ENCODE measurements at regions not wholly inside any gene's neighbourhood (a gene's known extent, or its start where the extent isn't known, plus 50 kb on each side); places are given as distances from the start of the nearest gene placed in this dataset.

DNA sequence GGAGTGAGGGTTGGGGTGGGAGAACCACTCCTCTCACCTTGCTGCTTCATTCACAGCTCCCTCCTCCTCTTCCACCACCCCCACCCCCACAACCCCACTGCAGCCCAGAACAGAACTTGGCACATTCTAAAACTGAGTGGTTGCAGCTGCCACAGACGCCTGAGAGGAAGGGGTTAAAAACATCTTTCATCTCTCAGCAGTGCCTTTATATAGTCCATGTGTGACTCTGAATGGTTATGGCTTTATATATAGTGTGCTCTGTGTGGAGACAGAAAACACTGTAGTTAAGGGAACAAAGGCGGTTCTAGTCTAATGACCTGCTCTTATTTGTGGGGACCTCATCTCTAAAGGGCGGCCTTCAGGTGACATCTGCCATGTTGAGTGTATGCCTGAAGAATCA lies 144.8 kb downstream of the BCOR start:
- Histone ChIP-seq H3K9me3 (ENCODE audit: control insufficient read depth, low read depth, low read length) (no peaks in the 10 kb centered on the region), H3K36me3 (ENCODE audit: control insufficient read depth, insufficient read depth, low read length) (no peaks in the 10 kb centered on the region), H3K27ac (ENCODE audit: low read length) (no peak overlapping the region), H3K4me1 (ENCODE audit: control insufficient read depth, insufficient read depth, low read length) (peaks cover 9% of the 10 kb centered on the region), H3K4me3 (ENCODE audit: low read length) (no peak overlapping the region), H3K27me3 (ENCODE audit: control insufficient read depth, insufficient read depth, low read length) (no peaks in the 10 kb centered on the region)
- no CpG with 5 or more reads among the region's 3 CpGs for WGBS (ENCODE audit: insufficient coverage, low lambda C conversion rate)
- no peak for DNase-seq

DNA sequence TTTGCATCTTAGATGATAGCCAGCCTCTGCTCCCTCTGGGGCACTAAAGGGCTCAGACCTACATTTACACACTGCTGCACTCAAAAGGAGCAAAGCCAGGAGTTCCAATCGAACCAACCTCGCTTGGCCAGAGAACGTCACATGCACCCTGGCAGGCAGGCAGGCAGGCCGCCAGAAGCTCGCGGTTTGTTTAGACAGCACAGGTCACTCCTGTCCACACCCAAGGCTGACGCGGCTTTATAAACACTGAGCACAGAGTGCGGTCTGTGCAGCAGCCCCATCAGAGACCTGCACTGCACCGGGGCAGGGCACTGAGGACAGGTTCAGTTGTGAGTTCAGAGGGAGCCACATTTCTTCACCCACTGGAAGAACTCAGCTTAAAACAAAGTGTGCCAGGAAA lies 143.9 kb downstream of the BCOR start:
- Histone ChIP-seq H3K4me3 (ENCODE audit: low read length) (no peak overlapping the region), H3K27me3 (ENCODE audit: control insufficient read depth, insufficient read depth, low read length) (no peaks in the 10 kb centered on the region), H3K36me3 (ENCODE audit: control insufficient read depth, insufficient read depth, low read length) (no peaks in the 10 kb centered on the region), H3K27ac (ENCODE audit: low read length) (no peak overlapping the region), H3K9me3 (ENCODE audit: control insufficient read depth, low read depth, low read length) (no peaks in the 10 kb centered on the region), H3K4me1 (ENCODE audit: control insufficient read depth, insufficient read depth, low read length) (peaks cover 11% of the 10 kb centered on the region)
- DNase-seq = peak; percentile 54 to 73
- no CpG with 5 or more reads among the region's 10 CpGs for WGBS (ENCODE audit: insufficient coverage, low lambda C conversion rate)

- no peak for DNase-seq
- Histone ChIP-seq H3K4me3 (ENCODE audit: low read length) (no peak overlapping the region), H3K9me3 (ENCODE audit: control insufficient read depth, low read depth, low read length) (no peaks in the 10 kb centered on the region), H3K27ac (ENCODE audit: low read length) (no peak overlapping the region), H3K4me1 (ENCODE audit: control insufficient read depth, insufficient read depth, low read length) (peaks cover 11% of the 10 kb centered on the region), H3K36me3 (ENCODE audit: control insufficient read depth, insufficient read depth, low read length) (no peaks in the 10 kb centered on the region), H3K27me3 (ENCODE audit: control insufficient read depth, insufficient read depth, low read length) (no peaks in the 10 kb centered on the region)
- WGBS (ENCODE audit: insufficient coverage, low lambda C conversion rate) = no CpG with 5 or more reads among the region's 9 CpGs
Measured at GRCh38 chrX:39954851-39955250, 142.9 kb downstream of the BCOR start.

GRCh38 chrX:39955625-39956024 lies 142.1 kb downstream of the BCOR start:
- Histone ChIP-seq H3K4me1 (ENCODE audit: control insufficient read depth, insufficient read depth, low read length) (peaks cover 11% of the 10 kb centered on the region), H3K27ac (ENCODE audit: low read length) (no peak overlapping the region), H3K36me3 (ENCODE audit: control insufficient read depth, insufficient read depth, low read length) (no peaks in the 10 kb centered on the region), H3K9me3 (ENCODE audit: control insufficient read depth, low read depth, low read length) (no peaks in the 10 kb centered on the region), H3K4me3 (ENCODE audit: low read length) (no peak overlapping the region), H3K27me3 (ENCODE audit: control insufficient read depth, insufficient read depth, low read length) (no peaks in the 10 kb centered on the region)
- no CpG with 5 or more reads among the region's 4 CpGs for WGBS (ENCODE audit: insufficient coverage, low lambda C conversion rate)
- no peak for DNase-seq

DNA sequence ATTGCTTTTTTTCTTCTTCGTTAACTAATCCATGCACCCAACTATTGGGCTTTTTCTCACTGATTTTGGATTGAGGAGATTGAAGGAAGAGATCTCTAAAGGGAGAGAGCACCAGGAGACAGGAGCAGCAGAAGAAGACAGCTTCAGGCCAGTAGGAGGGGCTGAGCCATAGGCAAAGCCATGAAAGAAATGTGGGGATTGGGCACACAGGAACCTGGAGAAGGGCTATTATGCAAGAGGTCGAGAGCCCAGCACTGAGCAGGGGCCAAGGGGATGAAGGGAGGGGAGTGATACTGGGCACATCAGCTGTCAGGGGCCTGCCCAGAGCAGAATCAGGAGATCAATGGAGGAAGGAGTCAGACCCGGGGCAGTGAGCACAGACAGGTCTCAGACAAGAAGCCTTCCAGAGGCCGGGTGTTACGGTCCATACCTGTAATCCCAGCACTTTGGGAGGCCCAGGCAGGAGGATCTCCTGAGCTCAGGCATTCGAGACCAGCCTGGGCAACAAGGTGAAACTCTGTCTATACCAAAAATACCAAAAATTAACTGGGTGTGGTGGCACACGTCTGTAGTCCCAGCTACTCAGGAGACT lies 140.9 kb downstream of the BCOR start:
- no CpG with 5 or more reads among the region's 7 CpGs for WGBS (ENCODE audit: insufficient coverage, low lambda C conversion rate)
- no peak overlapping the region for H3K27ac ChIP-seq (ENCODE audit: low read length)
- H3K36me3 ChIP-seq (ENCODE audit: control insufficient read depth, insufficient read depth, low read length) = no peaks in the 10 kb centered on the region
- peaks cover 11% of the 10 kb centered on the region for H3K4me1 ChIP-seq (ENCODE audit: control insufficient read depth, insufficient read depth, low read length)
- no peaks in the 10 kb centered on the region for H3K27me3 ChIP-seq (ENCODE audit: control insufficient read depth, insufficient read depth, low read length)
- no peak overlapping the region for H3K4me3 ChIP-seq (ENCODE audit: low read length)
- H3K9me3 ChIP-seq (ENCODE audit: control insufficient read depth, low read depth, low read length) = no peaks in the 10 kb centered on the region
- peak in 1 of 2 donors; percentile 19 for DNase-seq

- no peaks in the 10 kb centered on the region for H3K27me3 ChIP-seq (ENCODE audit: control insufficient read depth, insufficient read depth, low read length)
- H3K9me3 ChIP-seq (ENCODE audit: control insufficient read depth, low read depth, low read length) = no peaks in the 10 kb centered on the region
- H3K4me3 ChIP-seq (ENCODE audit: low read length) = no peak overlapping the region
- H3K36me3 ChIP-seq (ENCODE audit: control insufficient read depth, insufficient read depth, low read length) = no peaks in the 10 kb centered on the region
- peak; percentile 45 to 71 for DNase-seq
- peaks cover 11% of the 10 kb centered on the region for H3K4me1 ChIP-seq (ENCODE audit: control insufficient read depth, insufficient read depth, low read length)
- no CpG with 5 or more reads among the region's 7 CpGs for WGBS (ENCODE audit: insufficient coverage, low lambda C conversion rate)
- peak overlapping the region; percentile 57 for H3K27ac ChIP-seq (ENCODE audit: low read length)
Measured at GRCh38 chrX:39957816-39958566, 139.8 kb downstream of the BCOR start.

GRCh38 chrX:39958850-39959249 lies 138.9 kb downstream of the BCOR start:
- DNase-seq = no peak
- WGBS (ENCODE audit: insufficient coverage, low lambda C conversion rate) = no CpG with 5 or more reads among the region's 5 CpGs
- H3K9me3 ChIP-seq (ENCODE audit: control insufficient read depth, low read depth, low read length) = no peaks in the 10 kb centered on the region
- H3K4me3 ChIP-seq (ENCODE audit: low read length) = no peak overlapping the region
- H3K36me3 ChIP-seq (ENCODE audit: control insufficient read depth, insufficient read depth, low read length) = no peaks in the 10 kb centered on the region
- H3K27ac ChIP-seq (ENCODE audit: low read length) = no peak overlapping the region
- H3K27me3 ChIP-seq (ENCODE audit: control insufficient read depth, insufficient read depth, low read length) = no peaks in the 10 kb centered on the region
- peaks cover 8% of the 10 kb centered on the region for H3K4me1 ChIP-seq (ENCODE audit: control insufficient read depth, insufficient read depth, low read length)

DNA sequence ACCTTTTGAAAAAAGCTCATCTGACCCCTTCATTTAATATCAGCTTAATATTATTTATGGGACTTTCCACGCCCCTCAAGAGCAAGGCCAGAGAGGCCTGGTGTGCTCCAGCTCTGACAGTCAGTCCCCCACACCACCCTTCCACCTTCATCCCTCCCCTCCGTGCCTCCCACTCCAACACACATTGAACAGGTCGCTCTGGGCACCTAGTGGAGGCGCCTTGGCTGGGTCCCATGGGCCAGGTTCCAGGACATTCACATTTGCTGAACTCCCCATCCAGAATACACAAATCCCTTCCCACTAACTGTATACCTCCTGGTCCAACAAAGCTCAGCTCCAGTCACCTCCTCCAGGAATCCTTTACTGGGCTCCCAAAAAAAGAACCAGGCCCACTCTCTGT lies 137.5 kb downstream of the BCOR start:
- H3K27me3 ChIP-seq (ENCODE audit: control insufficient read depth, insufficient read depth, low read length) = no peaks in the 10 kb centered on the region
- H3K4me1 ChIP-seq (ENCODE audit: control insufficient read depth, insufficient read depth, low read length) = peaks cover 7% of the 10 kb centered on the region
- H3K27ac ChIP-seq (ENCODE audit: low read length) = no peak overlapping the region
- H3K9me3 ChIP-seq (ENCODE audit: control insufficient read depth, low read depth, low read length) = no peaks in the 10 kb centered on the region
- no peak for DNase-seq
- H3K4me3 ChIP-seq (ENCODE audit: low read length) = no peak overlapping the region
- no CpG with 5 or more reads among the region's 4 CpGs for WGBS (ENCODE audit: insufficient coverage, low lambda C conversion rate)
- H3K36me3 ChIP-seq (ENCODE audit: control insufficient read depth, insufficient read depth, low read length) = no peaks in the 10 kb centered on the region

GRCh38 chrX:39961441-39961840 lies 136.3 kb downstream of the BCOR start:
- no peak overlapping the region for H3K4me3 ChIP-seq (ENCODE audit: low read length)
- no peak overlapping the region for H3K27ac ChIP-seq (ENCODE audit: low read length)
- no CpG with 5 or more reads among the region's 4 CpGs for WGBS (ENCODE audit: insufficient coverage, low lambda C conversion rate)
- H3K4me1 ChIP-seq (ENCODE audit: control insufficient read depth, insufficient read depth, low read length) = peaks cover 7% of the 10 kb centered on the region
- no peaks in the 10 kb centered on the region for H3K36me3 ChIP-seq (ENCODE audit: control insufficient read depth, insufficient read depth, low read length)
- DNase-seq = no peak
- H3K27me3 ChIP-seq (ENCODE audit: control insufficient read depth, insufficient read depth, low read length) = no peaks in the 10 kb centered on the region
- H3K9me3 ChIP-seq (ENCODE audit: control insufficient read depth, low read depth, low read length) = no peaks in the 10 kb centered on the region

- no peak for DNase-seq
- H3K27ac ChIP-seq (ENCODE audit: low read length) = no peak overlapping the region
- H3K36me3 ChIP-seq (ENCODE audit: control insufficient read depth, insufficient read depth, low read length) = no peaks in the 10 kb centered on the region
- WGBS (ENCODE audit: insufficient coverage, low lambda C conversion rate) = no CpG with 5 or more reads among the region's 1 CpG
- no peak overlapping the region for H3K4me3 ChIP-seq (ENCODE audit: low read length)
- peaks cover 3% of the 10 kb centered on the region for H3K4me1 ChIP-seq (ENCODE audit: control insufficient read depth, insufficient read depth, low read length)
- H3K9me3 ChIP-seq (ENCODE audit: control insufficient read depth, low read depth, low read length) = no peaks in the 10 kb centered on the region
- no peaks in the 10 kb centered on the region for H3K27me3 ChIP-seq (ENCODE audit: control insufficient read depth, insufficient read depth, low read length)
Measured at GRCh38 chrX:39965051-39965573, 132.6 kb downstream of the BCOR start.
